ENCODE measurements at regions not wholly inside any gene's neighbourhood (a gene's known extent, or its start where the extent isn't known, plus 50 kb on each side); places are given as distances from the start of the nearest gene placed in this dataset.
"Not testable (repeated sequence)": the region's sequence is repeated elsewhere in the genome, so short reads cannot be mapped to it uniquely, and the experiment has no call there.

DNA sequence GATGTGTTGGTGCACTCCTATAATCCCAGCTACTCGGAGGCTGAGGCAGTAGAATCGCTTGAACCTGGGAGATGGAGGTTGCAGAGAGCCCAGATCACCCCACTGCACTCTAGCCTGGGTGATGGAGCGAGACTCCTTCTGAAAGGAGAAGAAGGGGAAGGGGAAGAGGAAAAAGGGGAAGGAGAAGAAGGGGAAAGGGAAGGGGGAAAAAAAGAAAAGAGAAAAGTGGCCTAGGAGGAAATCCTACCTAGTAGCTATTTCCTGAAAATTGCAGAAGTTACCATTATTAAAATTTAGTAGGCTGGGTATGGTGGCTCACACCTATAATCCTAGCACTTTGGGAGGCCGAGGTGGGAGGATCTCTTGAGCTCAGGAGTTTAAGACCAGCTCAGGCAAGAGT is 67.4 kb downstream of the ARRDC3 start:
- intact Hi-C loops (cut with micrococcal nuclease): no loop called here

DNA sequence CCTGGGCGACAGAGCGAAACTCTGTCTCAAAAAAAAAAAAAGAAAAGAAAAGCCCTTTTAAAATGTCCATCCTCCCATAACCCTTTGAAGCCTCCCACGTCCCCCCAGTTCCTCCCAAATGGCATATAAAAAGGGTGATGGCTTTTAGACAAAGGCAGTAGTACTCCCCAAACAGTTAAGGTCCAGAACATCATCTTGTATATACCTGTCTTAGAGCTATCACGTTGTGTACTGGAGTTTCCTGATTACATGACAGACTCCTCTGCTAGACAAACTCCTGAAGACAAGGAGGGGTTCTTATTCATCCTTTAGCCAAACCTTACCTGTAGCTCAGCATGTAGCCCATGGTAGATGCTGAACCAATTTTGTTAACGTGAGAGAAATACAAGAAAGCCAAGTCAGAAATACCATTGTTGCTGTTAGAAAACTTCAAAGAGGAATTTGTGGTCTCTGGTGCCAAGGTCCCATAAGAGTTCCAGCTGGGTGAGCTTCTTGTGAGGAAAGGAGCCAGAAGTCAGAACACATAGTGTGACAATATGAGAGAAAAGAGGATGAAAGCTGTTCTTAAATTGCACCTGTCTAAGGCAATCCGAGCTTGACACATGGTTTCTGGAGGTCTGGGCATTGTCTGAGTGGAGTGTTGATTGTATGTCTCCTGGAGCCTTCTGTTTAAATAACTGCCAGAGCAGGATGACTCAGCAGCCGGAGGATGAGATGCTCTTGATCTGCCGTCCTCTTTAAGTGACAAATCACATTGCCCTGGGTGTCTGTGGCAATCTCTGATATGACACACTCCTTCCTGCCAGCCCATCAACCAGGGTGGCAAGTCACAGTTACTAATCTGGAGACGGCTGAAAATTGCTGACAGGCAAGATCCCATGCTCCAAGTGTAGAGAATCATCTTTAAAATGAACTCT is 69.1 kb downstream of the ARRDC3 start:
- intact Hi-C loops (cut with micrococcal nuclease): loop anchor here (1.0 to 5.0 kb wide), 5 partner anchors 34 to 152 kb away; partner anchors contain the start of gene ARRDC3

DNA sequence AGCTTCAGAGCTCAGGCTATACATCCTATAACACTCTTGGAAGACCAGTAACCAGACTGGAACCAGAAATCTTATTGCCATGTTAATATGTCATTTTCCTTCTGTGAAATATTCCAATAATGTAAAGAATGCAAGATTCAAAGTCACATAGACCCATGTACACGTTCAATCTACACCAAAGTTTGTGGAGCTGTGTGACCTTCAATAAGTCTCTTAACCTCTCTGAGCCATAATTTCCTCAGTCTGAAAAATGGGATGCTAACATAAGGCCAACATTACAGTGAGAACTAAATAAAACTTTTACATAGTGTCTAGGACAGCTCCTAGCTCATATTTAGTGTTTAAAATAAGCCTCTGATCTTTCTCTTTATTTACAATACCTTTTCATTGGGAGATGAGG is 70.4 kb downstream of the ARRDC3 start:
- intact Hi-C loops (cut with micrococcal nuclease): loop anchor here (5.0 kb wide), 2 partner anchors 85 to 150 kb away; no protein-coding TSS in a partner anchor

DNA sequence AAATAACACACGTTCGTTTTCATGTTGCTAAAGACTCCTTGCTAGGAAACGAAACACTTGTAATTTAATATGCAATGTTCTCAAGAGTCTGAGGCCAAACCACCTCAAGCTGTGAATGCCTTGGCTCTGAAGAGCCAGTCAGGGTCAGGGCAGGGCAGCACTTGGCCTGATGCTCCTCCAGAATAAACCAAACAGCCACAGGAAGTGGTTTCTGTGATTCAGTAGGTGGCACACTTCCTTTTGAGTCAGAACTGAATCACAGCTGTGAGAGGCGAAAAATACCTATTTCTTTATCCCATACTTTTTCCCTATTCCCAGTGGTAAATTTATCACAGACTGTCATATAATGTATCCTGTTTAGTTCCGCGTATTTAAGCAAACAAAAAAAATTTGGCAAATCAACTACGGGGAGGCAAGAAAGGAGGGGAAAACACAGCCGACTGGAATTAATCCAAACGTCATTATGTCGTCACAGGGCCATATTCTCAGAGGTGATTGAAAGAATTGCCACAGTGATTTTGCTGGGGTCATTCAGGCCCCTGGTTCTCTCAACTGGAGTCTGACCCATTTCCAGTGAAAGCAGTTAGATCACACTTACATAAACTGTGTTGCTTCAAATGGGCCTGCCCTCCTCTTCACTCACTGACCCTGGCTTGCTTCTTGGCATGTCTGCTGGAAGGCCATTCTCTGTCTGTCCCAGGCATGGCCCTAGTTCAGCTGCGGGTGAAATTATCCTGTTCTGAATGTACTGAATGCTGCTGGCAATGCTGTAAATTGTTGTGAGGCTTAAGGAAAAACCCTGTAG is 71.2 kb downstream of the ARRDC3 start:
- intact Hi-C loops (cut with micrococcal nuclease): loop anchor here (2.0 to 5.0 kb wide), 4 partner anchors 17 to 150 kb away; no protein-coding TSS in a partner anchor

DNA sequence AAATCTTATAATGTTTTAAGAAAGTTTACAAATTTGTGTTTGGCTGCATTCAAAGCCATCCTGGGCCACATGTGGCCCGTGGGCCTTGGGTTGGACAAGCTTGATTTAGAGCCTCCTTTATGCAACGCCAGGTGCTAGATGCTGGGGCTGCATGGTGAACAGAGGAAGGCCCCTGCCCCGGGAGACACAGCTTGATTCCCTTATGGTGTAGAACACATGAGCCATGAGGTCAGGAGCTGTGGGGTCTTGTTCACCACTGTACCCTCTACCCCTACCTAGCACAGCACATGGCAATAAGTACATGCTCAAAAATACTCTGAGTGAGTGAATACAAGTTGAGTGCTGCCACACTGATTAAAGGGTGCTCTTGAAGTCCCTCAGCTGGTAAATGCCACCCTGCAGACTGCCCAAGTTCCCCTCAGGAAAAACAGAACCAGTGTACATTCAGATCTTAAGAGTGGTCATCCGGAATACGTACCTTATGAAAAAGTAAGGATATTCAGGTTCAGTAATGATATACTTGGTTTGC is 71.9 kb downstream of the ARRDC3 start:
- intact Hi-C loops (cut with micrococcal nuclease): loop anchor here (2.0 to 5.0 kb wide), 4 partner anchors 18 to 149 kb away; no protein-coding TSS in a partner anchor

DNA sequence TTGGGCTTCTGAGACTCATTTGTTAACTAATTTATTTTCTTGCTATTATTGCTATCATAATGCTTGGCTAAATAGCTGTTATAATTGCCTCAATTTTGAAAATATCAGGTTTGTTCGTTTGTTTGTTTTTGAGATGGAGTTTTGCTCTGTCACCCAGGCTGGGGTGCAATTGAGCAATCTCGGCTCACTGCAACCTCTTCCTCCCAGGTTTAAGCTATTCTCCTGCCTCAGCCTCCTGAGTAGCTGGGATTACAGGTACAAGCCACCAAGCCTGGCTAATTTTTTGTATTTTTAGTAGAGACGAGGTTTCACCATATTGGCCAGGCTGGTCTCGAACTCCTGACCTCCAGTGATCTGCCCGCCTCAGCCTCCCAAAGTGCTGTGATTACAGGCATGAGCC is 75.0 kb downstream of the ARRDC3 start:
- intact Hi-C loops (cut with micrococcal nuclease): not testable (repeated sequence)

DNA sequence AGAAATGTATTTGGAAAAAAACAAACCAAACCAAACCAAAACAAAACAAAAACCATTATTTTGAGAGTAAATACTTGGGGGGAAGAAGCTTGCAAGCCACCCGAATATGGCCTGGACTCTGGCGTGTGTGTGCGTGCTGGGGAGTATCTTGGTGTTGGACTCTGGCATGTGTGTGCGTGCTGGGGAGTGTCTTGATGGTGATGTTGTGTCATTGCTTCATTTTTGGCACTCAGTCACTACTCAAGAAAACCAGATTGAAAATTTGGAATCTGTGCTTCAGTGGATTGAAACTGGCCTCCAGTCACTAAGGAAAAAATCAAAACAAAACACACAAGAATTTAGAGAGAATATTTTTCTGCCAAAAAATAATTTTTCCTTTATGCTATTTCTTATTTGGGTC is 76.1 kb downstream of the ARRDC3 start:
- intact Hi-C loops (cut with micrococcal nuclease): no loop called here

DNA sequence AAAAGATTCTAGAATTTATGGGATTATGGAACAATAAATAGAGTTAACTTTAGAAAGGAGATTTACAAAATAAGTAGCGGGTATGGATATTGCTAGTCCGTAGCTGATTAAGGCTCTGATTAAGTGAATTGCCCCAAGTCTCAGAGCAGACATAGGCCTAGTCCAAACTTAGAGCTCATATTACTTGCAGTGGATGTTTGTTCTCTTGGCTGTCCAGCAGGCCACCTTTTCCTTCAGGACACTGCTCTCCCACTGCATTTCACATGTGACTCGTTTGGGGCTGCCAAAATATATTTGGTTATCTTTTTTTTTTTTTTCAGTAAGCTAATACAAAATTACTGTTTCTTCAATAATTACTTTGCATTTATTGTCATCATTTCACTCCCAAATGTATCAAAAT is 76.6 kb downstream of the ARRDC3 start:
- intact Hi-C loops (cut with micrococcal nuclease): no loop called here

DNA sequence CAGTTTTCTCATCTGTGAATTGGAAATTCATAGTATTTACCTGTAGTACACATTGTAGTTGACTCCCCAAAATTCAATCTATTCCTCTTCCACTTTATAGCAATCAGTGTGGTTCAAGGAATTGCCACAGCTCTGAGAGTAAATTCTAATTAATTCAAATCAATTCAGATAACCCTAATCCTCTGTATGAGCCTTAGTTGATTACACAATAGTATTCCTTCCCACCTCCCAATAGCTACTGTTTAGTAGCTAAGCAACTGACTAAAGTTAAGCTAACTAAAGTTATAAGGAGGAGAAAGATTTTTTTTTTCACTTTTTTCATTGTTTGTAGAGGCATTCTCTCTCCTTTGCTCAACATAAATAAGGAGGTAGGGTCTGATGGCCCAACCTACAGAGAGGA is 77.5 kb downstream of the ARRDC3 start:
- intact Hi-C loops (cut with micrococcal nuclease): no loop called here

DNA sequence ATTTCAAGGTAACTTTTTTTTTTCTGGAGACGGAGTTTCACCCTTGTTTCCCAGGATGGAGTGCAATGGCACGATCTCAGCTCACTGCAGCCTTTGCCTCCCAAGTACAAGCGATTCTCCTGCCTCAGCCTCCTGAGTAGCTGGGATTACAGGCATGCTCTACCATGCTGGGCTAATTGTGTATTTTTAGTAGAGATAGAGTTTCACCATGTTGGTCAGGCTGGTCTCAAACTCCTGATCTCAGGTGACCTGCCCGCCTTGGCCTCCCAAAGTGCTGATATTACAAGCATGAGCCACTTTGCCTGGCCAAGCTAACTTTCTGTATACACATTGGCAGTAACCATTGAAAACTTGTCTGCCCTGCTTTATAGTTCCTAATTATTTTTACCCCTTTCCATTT is 79.1 kb downstream of the ARRDC3 start:
- intact Hi-C loops (cut with micrococcal nuclease): not testable (repeated sequence)

DNA sequence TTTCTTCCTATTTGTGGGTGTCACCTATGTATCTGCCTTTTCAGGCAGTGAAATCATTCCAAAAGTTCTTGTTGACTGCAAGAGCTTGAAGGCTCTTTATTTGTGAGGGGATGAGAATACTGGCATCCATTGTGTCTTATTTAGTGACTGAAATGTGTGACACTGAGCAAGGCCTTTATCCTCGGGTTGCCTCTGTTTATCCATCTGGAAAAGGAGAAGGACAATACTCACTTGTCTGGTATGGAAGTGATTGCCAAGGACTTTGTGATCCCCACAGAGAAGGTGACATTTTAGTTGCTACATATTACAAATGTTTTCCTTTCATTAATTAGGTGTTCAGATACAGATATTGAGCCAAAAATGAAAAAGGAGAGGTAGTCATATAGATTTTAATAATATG is 80.2 kb downstream of the ARRDC3 start:
- intact Hi-C loops (cut with micrococcal nuclease): no loop called here

DNA sequence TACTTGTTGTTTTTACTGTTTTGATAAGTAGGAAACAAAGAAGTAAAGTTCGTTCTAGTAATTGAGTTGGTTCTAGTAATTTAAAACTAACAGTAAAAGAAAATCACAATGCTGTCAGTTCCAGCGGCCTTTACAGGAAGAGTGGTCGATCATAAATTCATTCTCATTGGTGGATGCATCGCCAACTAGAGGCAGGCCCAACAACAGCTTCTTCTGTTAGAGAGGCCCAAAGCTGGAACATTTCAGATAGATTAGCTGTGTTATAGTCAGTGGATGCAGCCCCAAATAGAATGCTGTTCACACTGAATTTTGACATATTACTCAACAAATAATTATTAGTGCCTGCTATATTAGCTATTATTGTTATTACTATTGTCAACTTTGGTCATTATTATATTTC is 80.8 kb downstream of the ARRDC3 start:
- intact Hi-C loops (cut with micrococcal nuclease): no loop called here

DNA sequence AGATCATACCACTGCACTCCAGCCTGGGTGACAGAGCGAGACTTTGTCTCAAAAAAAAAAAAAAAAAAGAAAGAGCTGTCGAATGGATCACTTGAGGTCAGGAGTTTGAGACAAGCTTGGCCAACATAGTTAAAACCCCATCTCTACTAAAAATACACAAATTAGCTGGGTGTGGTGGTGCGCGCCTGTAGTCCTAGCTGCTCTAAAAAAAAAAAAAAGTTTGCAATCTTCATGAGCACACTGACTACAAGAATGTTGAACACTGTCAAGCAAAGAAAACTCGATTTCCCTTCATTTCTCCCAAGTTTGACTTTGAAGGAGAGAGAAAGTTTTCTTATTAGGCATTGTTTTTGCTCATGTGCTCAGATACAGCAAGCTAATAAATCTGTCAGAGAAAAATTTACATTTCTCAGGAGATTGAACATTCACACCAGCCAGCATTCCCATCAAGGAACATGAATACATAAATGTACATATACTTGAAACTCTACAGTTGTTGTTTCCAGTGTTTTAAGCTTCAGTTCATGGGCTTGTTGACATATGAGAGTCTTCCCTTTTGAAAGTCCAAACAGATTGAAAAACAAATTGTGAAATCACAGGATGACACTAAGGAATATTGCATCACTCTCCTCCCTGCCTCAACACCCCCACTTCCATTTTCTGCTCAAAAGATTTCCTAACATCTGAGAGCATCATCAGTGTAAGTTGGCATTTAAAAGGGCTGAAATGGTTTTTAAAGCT is 81.8 kb downstream of the ARRDC3 start:
- intact Hi-C loops (cut with micrococcal nuclease): no loop called here

DNA sequence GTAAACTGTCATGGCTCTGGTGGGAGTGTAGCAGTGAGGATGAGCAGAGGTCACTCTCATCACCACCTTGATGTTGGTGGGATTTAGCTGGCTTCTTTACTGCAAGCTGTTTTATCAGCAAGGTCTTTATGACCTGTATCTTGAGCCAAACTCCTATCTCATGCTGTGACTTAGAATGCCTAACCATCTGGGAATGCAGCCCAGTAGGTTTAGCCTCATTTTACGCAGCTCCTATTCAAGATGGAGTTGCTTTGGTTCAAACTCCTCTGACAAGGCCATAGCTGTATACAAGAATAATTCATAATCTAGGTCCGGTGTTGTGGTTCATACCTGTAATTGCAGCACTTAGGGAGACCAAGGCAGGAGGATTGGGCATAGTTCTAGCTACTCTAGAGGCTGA is 85.1 kb downstream of the ARRDC3 start:
- intact Hi-C loops (cut with micrococcal nuclease): no loop called here

DNA sequence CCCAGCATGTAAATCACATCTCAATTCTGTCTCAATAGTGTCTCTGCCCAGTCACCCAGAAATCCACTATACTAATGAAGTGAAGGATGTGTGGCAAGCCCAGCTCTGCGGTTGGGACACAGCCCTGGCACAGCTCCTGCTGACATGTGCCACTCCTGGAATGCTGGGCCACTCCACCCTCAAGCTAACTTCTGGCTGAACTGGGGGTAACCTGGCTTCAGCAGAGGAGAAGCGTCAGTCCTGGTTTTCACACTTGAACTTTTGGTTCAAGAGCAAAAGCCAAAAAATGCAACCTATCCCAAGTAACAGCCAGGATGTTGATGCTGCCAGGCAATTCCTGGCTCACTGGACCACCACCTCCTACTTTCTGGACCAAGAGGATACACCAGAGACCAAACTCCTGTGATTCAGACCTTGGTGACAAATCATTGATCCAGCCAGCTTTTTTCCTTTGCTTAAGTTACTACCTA is 86.4 kb downstream of the ARRDC3 start:
- intact Hi-C loops (cut with micrococcal nuclease): no loop called here

DNA sequence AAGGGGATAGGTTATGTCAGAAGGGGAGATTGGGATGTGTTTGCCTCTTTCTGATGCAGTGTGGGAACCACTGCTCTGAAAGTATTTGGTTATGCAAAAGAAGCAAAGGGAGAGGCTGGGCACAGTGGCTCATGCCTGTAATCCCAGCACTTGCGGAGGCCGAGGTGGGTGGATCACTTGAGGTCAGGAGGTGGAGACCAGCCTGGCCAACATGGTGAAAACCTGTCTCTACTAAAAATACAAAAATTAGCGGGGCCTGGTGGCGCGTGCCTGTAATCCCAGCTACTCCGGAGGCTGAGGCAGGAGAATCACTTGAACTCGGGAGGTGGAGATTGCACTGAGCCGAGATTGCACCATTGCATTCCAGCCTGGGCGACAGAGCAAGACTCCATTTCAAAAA is 87.0 kb downstream of the ARRDC3 start:
- intact Hi-C loops (cut with micrococcal nuclease): not testable (repeated sequence)

DNA sequence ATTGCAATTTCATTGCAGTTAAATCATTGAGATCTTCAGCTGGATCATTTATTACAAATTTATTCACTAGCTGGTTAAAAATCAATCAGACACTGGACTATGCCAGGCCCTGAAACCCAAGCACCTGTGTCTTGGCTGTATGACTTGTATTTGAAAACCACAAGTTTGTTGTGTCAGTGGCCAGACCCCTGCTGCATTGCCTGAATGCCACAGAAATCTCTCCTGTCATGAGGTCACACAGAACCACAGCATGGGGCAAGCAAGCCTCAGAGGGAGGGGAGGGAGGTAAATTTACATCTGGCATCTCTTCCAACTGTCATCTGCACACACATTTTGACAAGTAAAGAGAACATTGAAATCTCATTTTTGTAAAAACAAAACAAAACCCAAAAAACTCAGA is 90.0 kb downstream of the ARRDC3 start:
- intact Hi-C loops (cut with micrococcal nuclease): no loop called here

DNA sequence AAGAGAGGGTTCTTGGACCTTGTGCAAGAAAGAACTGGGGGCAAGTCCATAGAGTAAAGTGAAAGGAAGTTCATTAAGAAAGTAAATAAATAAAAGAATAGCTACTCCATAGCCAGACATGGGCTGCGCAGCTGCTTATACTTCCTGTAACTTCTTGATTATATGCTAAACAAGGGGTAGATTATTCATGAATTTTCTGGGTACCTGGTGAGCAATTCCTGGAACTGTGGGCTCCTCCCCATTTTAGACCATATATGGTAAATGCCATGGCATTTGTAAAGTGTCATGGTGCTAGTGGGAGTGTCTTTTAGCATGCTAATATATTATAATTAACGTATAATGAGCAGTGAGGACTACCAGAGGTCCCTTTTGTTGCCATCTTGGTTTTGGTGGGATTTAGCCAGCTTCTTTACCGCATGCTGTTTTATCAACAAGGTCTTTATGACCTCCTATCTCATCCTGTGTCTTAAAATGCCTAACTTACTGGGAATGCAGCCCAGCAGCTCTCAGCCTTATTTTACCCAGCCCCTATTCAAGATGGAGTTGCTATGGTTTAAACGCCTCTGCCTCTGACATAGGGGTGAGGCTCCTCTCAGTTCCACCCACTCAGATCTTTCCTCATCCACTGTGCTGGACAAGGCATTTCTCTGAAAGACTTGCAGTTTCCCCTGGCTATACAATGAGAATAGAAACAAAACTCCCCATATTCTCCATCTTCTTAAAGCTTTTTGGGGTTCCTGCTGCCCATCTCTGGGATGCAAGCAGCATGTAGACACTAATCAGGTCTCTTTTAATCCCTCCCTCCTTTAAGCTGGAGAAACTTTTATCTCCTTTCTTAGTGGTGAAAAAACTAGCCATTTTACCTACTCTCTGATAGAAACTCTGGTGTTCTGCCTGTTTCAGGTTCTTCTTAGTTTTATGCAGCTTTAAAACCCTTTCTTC is 91.2 kb downstream of the ARRDC3 start:
- intact Hi-C loops (cut with micrococcal nuclease): no loop called here

DNA sequence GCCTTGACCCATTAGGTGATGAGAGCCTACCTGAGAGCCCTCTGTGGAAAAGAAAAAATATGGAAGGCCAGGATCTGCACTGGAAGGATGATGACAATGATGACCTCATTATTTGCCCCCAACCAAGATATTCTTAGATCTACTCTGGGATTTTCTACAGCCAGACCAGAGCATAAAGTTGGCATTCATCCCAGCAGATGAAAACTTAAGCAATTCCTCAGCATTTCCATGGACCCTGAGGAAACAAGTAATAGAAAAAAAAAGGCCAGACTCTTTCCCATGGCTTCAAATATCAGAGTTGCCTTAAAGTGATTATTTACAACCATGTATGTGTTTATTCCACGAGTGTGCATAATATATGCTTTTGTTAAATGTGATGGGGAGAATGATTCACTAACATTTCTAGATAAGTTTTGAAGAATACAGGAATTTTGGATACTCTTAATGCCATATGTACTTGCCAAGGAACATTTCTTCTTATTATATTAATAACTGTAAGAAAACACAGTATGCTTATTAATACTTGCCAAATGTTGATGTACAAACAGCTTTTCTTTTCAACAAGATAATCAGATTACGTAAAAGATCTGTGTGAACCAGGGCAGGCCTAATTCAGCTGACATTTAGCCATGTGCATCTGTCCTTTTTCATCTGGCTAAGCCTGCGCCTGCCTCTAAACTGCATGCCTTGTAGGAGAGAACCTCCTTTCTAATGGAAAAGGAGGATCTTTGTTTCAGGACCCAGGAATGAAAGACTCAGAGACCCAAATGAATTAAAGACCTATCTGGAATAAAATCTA is 94.8 kb downstream of the ARRDC3 start:
- intact Hi-C loops (cut with micrococcal nuclease): no loop called here
